ENCODE measurements at regions not wholly inside any gene's neighbourhood (a gene's known extent, or its start where the extent isn't known, plus 50 kb on each side); places are given as distances from the start of the nearest gene placed in this dataset.

- TF ChIP-seq ZFP3 (CRISPR knock-in tag; IDR thresholded peaks at IDR 0.05), result no peak
- no peak for TF ChIP-seq PATZ1 (CRISPR knock-in tag; IDR thresholded peaks at IDR 0.05; ENCODE audit: borderline replicate concordance)
- no peak for TF ChIP-seq BACH2 (CRISPR knock-in tag; IDR thresholded peaks at IDR 0.05; ENCODE audit: borderline replicate concordance)
- TF ChIP-seq ZNF8 (CRISPR knock-in tag; IDR thresholded peaks at IDR 0.05), result no peak
- TF ChIP-seq SNAI2 (CRISPR knock-in tag; IDR thresholded peaks at IDR 0.05), result no peak
- TF ChIP-seq ISL1 (CRISPR knock-in tag; IDR thresholded peaks at IDR 0.05), result no peak
- TF ChIP-seq TCF4 (CRISPR knock-in tag; IDR thresholded peaks at IDR 0.05; ENCODE audit: borderline replicate concordance), result no peak
- TF ChIP-seq CREB5 (CRISPR knock-in tag; IDR thresholded peaks at IDR 0.05; ENCODE audit: low read depth), result no peak
- no peak for TF ChIP-seq ESRRG (CRISPR knock-in tag; IDR thresholded peaks at IDR 0.05)
- TF ChIP-seq ZFP30 (CRISPR knock-in tag; IDR thresholded peaks at IDR 0.05), result no peak
- TF ChIP-seq ZNF565 (CRISPR knock-in tag; conservative IDR thresholded peaks at IDR 0.05; ENCODE audit: low read depth), result no peak
- no peak for TF ChIP-seq RARB (CRISPR knock-in tag; IDR thresholded peaks at IDR 0.05)
These were observed 57.2 kb upstream of the PELI2 start for GRCh38 chr14:56061051-56061450.

All from SK-N-SH treated with all-trans-retinoic acid at 6 μM for 48 hours (cell line).